Skeletal muscle cell (primary cell): ENCODE measurements at regions not wholly inside any gene's neighbourhood (a gene's known extent, or its start where the extent isn't known, plus 50 kb on each side); places are given as distances from the start of the nearest gene placed in this dataset.
A peak's percentile ranks its signal among the peaks of the same experiment; 100 is the strongest.
"Not testable (repeated sequence)": the region's sequence is repeated elsewhere in the genome, so short reads cannot be mapped to it uniquely, and the experiment has no call there.

Experiments used
- DNase-seq: peaks from one replicate; pipeline ENCODE4 v3.0.0-alpha.2; 2010; ENCODE audit warnings: low read depth
- H3K4me3 ChIP-seq: 2 replicates; pipeline ENCODE4 v1.5.1; 2011; ENCODE audit warnings: low read depth, mild to moderate bottlenecking, control low read depth, low read length, moderate library complexity

GRCh38 chr13:90230311-90230710, 1117.2 kb upstream of the MIR17HG start:
- H3K4me3 ChIP-seq = no peak overlapping the region
- DNase-seq = no peak

- DNase-seq = no peak
Measured at GRCh38 chr13:90232291-90232690, 1115.2 kb upstream of the MIR17HG start.

GRCh38 chr13:90233933-90234672, 1113.4 kb upstream of the MIR17HG start:
- DNase-seq = no peak
- H3K4me3 ChIP-seq = no peak overlapping the region

More at GRCh38 chr13:90232291-90232690, 1115.2 kb upstream of the MIR17HG start:
- no peak overlapping the region for H3K4me3 ChIP-seq

GRCh38 chr13:90237852-90238251, 1109.6 kb upstream of the MIR17HG start:
- no peak for DNase-seq
- H3K4me3 ChIP-seq = no peak overlapping the region

- DNase-seq = peak; percentile 13
- no peak overlapping the region for H3K4me3 ChIP-seq
Measured at GRCh38 chr13:90238413-90238812, 1109.1 kb upstream of the MIR17HG start.

- no peak overlapping the region for H3K4me3 ChIP-seq
- DNase-seq = no peak
Measured at GRCh38 chr13:90239130-90239529, 1108.4 kb upstream of the MIR17HG start.

GRCh38 chr13:90246005-90246404, 1101.5 kb upstream of the MIR17HG start:
- DNase-seq = no peak
- no peak overlapping the region for H3K4me3 ChIP-seq

- no peak for DNase-seq
- no peak overlapping the region for H3K4me3 ChIP-seq
Measured at GRCh38 chr13:90246687-90247345, 1100.7 kb upstream of the MIR17HG start.

- DNase-seq = no peak
- no peak overlapping the region for H3K4me3 ChIP-seq
Measured at GRCh38 chr13:90253806-90254205, 1093.7 kb upstream of the MIR17HG start.

GRCh38 chr13:90254437-90254836, 1093.0 kb upstream of the MIR17HG start:
- no peak overlapping the region for H3K4me3 ChIP-seq
- DNase-seq = no peak

GRCh38 chr13:90256746-90257145, 1090.7 kb upstream of the MIR17HG start:
- H3K4me3 ChIP-seq = no peak overlapping the region
- DNase-seq = no peak

- no peak for DNase-seq
- no peak overlapping the region for H3K4me3 ChIP-seq
Measured at GRCh38 chr13:90258129-90258528, 1089.4 kb upstream of the MIR17HG start.

GRCh38 chr13:90261343-90261742, 1086.1 kb upstream of the MIR17HG start:
- H3K4me3 ChIP-seq = no peak overlapping the region
- no peak for DNase-seq

- DNase-seq = no peak
- H3K4me3 ChIP-seq = no peak overlapping the region
Measured at GRCh38 chr13:90270226-90270625, 1077.3 kb upstream of the MIR17HG start.

- peak; percentile 62 for DNase-seq
- no peak overlapping the region for H3K4me3 ChIP-seq
Measured at GRCh38 chr13:90272356-90272755, 1075.1 kb upstream of the MIR17HG start.

- no peak for DNase-seq
- H3K4me3 ChIP-seq = no peak overlapping the region
Measured at GRCh38 chr13:90276216-90276615, 1071.3 kb upstream of the MIR17HG start.

- DNase-seq, H3K4me3 ChIP-seq: not testable (repeated sequence)
Measured at GRCh38 chr13:90278231-90278630, 1069.3 kb upstream of the MIR17HG start.

GRCh38 chr13:90281709-90282108, 1065.8 kb upstream of the MIR17HG start:
- no peak overlapping the region for H3K4me3 ChIP-seq
- no peak for DNase-seq

GRCh38 chr13:90287521-90287920, 1060.0 kb upstream of the MIR17HG start:
- H3K4me3 ChIP-seq = no peak overlapping the region
- DNase-seq = no peak

GRCh38 chr13:90293793-90294361, 1053.6 kb upstream of the MIR17HG start:
- no peak for DNase-seq
- no peak overlapping the region for H3K4me3 ChIP-seq

- DNase-seq = no peak
- no peak overlapping the region for H3K4me3 ChIP-seq
Measured at GRCh38 chr13:90299238-90299637, 1048.2 kb upstream of the MIR17HG start.
